GM18861 (cell line): ENCODE measurements at regions not wholly inside any gene's neighbourhood (a gene's known extent, or its start where the extent isn't known, plus 50 kb on each side); places are given as distances from the start of the nearest gene placed in this dataset.
"Not testable (repeated sequence)": the region's sequence is repeated elsewhere in the genome, so short reads cannot be mapped to it uniquely, and the experiment has no call there.

Source experiments
- ATAC-seq: cut with Tn5 transposase; IDR thresholded peaks from one replicate; pipeline ENCODE4 v1.9.1; 2021; ENCODE audit not compliant: unreplicated experiment

DNA sequence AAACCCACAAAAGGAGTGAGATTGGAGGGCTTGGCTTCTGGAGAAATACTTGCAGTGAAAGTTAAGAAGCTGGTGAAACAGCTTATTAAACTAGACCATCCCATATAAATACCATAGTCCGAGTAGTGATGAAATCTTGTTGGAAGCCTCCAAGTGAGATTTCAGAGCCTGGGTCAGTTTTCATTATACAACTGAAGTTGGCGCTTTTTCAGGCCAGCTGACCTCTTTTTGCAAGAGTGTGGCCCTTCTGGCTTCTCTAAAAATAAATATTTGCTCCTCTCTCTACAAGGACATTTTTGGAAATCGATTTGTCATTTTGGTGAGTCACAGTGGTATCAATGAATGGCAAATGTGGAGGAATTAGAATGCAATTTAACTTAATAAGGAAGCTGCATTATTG, 51.2 kb upstream of the THRB start:
- ATAC-seq, result no peak

DNA sequence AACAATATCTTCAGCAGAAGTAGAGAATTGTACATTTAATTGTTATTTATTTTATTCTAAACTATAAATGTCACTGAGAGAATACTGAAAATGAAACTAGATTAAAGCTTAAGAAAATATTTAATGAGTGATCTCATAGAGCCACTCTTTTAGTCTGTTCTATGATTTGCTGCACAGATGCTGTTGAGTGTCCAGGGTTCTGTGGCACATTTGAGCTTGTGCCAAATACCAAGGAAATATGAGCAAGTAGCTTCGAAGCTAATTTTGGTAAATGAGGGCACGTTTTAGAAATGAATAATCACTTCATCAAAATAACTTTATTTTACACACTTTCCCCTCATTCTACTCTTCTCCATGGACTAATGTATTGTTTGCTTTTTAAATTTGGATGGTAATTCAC, 53.6 kb upstream of the THRB start:
- ATAC-seq, result no peak

DNA sequence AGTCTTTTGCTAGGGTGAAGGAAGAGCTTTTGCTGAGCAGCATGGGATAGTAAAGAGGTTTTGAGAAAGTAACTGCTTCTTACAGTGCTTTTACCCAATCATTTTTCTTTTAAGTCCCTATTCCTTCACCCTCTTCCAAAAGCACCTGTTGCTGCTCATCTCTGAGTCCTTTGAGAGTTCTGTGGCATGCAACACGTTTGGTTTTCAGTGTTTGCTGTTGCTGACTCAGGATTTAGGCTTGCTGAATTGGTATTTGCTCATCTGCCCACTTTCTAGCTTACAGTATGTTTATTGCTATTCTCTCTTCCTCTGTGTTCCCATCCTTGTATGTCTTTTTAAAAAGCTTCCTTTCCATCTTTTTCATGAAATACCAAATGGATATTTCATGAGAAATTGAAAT, 55.9 kb upstream of the THRB start:
- no peak for ATAC-seq

DNA sequence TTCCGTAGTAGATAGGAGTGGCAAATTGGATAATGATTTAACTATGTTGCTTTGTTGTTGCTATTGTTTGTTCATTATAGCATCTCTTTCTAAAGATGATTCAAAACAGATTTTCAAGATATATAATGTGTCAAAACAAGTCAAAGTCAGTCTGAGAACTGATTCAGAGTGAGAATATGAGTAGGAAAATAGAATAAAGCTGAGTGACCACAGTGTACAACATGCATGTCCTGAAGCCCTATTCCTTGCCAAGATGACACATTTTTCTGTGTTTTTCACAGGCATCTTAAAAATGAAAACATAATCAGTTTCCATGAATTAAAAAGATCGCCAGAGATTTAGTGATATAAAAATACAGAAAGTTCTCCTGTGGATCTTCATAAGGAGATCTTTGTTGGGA, 57.0 kb upstream of the THRB start:
- ATAC-seq, result no peak

DNA sequence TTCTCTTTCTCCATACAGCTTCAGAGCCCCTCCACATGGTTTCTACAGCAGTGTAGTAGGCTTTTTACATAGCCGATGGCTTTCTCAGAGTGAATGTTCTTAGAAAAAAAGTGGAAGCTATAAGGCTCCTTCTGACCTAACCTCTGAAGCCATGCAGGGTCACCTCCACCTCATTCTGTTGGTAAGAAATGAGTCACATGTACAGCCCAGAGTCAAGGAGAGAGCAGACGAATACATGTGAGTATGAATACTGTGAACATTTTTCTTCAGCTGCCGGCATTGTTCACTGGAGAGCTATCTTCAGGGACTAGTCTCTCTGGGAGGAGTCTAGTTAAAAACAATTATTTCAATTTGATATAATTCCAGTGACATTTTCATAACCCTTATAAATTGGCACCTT, 68.2 kb upstream of the THRB start:
- peak; percentile 95 for ATAC-seq

DNA sequence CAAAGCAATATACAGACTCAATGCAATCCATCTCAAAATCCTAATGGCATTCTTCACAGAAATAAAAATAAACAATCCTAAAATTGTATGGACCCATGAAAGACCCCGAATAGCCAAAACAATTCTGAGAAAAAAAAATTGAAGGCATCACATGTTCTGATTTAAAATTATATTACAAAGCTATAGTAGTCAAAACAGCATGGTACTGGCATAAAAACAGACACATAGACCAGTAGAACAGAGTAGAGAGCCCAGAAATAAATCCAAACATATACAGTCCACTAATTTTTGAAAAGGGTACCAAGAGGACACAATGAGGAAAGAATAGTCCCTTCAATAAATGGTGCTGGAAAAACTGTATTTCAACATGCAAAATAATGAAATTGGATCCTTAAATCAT, 70.4 kb upstream of the THRB start:
- no peak for ATAC-seq

DNA sequence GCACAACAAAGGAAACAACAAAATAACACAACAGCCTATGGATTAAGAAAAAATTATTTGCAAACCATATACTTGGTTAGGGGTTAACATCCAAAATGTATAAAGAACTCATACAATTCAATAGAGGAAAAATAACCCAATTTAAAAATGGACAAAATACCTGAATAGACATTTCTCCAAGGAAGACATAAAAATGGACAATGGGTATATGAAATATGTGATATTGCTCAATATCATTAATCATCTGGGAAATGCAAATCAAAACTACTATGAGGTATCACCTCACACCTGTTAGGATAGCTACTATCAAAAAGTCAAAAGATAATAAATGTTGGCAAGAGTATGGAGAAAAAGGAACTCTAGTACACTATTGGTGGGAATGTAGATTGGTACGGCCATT, 71.0 kb upstream of the THRB start:
- ATAC-seq, result no peak

DNA sequence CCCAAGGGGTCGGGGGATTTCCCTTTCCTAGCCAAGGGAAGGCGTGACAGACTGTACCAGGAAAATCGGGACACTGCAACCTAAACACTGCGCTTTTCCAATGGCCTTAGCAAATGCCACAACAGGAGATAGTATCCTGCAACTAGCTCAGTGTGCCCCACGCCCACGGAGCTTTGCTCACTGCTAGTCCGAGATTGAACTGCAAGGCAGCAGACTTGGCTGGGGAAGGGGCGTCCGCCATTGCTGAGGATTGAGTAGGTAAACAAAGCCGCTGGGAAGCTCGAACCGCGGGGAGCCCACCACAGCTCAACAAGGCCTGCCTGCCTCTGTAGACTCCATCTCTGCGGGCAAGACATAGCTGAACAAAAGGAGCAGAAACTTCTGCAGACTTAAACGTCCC, 72.3 kb upstream of the THRB start:
- ATAC-seq, result no peak

DNA sequence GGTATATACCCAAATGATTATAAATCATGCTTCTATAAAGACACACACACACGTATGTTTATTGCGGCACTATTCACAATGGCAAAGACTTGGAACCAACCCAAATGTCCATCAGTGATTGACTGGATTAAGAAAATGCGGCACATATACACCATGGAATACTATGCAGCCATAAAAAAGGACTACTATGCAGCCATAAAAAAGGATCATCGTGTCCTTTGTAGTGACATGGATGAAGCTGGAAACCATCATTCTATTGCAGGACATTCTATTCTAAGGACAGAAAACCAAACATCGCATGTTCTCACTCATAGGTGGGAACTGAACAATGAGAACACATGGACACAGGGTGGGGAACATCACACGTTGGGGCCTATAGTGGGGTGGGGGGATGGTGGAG, 77.8 kb upstream of the THRB start:
- ATAC-seq, result not testable (repeated sequence)

DNA sequence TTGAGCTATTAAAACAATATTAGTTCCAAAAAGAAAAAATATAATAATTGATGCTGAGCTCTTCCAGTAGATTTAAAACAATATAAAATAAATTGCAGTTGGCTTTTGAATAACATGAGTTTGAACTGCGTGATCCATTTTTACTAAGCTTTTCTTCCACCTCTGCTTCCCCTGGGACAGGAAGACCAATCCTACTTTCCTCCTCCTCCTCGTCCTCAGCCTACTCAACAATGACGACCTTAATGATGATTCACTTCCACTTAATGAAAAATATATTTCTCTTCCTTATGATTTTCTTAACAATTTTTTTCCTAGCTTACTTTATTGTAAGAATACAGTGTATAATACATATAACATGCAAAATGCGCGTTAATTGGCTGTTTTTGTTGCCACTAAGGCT, 78.9 kb upstream of the THRB start:
- ATAC-seq, result no peak

DNA sequence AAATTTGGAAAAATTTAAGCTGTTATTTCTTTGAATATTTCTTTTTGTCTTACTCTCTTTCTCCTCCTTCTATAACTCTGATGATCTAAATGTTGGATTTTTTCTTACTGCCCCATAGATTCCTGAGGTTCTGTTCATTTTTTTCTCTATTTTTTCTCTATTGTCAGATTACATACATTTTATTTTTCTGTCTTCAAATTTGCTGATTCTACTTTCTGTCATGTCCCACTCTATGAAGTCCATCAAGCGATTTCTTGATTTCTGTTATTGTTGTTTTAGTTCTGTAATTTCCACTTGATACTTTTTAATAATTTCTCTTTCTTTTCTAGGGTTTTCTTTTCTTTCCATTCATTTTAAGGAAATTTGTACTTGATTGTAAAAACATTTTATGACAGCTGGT, 83.7 kb upstream of the THRB start:
- ATAC-seq, result no peak

DNA sequence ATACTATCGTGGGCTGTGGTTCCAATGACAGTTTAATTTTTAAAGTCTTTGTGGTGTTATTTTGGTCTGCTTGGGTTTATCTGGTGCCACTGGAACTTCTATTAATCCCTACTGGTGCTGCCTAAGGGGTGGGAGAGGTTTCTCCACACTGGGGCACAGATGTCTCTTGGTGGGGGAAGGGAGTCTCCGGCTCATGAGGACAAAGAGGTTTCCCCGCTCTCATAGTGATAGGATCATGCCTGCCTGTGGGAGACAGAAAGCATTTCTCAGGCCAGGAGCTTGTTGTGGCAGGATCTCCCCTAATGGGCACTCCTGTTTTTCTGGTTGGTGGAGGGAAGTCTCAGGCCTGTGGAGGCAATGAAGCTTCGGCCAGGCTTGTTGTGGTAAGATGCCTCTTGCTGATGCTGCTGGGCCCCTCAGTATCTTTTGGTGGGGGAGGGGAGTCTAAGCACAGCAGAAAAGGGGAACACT, 84.3 kb upstream of the THRB start:
- no peak for ATAC-seq

DNA sequence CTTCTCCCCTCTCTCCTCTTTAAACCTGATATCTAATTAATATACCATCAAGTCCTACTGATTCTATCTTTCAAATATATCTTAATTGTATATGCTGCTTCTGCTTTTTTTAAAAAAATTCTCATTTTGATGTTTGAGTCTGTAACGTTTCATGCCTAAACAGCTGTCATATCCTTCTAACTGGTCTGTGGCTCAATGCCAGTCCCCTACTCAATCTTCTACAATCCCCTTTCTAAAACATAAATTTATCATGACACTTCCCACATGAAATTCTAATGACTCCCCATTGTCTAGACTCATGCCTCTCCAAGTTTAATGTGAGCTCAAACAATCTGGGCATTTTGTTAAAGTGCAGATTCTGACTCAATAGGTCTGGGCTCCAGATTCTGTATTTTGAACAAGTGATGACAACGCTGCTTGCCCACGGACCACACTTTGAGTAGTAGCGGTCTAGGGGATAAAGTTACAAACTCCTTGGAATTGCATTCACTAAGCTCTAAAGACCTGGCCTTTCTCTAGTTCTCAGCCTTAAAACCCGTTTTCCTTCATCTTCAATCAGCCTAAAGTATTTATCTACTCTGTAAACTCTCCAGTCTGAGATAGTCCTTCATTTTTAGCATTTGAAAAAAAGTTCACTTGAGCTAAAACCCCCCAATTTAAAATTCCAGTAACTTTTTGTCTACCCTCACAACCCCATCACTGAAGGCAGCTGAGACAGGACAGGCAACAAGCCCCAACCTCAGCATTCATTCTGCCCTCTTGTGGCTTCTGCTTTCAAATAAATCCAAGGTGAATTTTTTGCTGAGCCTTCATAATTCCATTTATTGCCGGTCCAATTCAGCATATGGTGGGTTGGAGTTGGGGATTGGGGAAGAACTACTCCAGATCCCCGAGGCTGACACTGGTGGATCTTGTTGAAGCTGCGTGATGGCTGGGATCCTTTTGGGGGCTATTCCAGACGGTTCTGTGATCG, 88.1 kb upstream of the THRB start:
- no peak for ATAC-seq

DNA sequence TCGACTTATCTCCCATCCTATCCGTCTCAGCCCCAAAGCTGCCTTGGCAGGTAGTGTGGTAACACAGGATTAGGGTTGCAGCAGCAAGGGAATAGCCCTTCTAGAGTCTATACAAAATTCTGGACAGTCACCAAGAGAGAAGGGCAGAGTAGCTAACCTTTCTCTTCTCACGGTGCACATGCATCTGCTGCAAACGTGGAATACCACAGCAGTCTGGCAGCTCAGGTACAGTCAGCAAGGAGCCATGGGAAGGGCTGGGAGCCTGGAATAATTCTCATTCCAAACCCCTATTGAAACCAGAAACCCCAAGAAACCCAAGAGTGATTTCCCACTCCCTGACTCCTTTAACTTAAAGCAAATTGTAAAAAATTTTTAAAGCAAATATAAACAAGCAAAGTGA, 92.3 kb upstream of the THRB start:
- ATAC-seq, result no peak

DNA sequence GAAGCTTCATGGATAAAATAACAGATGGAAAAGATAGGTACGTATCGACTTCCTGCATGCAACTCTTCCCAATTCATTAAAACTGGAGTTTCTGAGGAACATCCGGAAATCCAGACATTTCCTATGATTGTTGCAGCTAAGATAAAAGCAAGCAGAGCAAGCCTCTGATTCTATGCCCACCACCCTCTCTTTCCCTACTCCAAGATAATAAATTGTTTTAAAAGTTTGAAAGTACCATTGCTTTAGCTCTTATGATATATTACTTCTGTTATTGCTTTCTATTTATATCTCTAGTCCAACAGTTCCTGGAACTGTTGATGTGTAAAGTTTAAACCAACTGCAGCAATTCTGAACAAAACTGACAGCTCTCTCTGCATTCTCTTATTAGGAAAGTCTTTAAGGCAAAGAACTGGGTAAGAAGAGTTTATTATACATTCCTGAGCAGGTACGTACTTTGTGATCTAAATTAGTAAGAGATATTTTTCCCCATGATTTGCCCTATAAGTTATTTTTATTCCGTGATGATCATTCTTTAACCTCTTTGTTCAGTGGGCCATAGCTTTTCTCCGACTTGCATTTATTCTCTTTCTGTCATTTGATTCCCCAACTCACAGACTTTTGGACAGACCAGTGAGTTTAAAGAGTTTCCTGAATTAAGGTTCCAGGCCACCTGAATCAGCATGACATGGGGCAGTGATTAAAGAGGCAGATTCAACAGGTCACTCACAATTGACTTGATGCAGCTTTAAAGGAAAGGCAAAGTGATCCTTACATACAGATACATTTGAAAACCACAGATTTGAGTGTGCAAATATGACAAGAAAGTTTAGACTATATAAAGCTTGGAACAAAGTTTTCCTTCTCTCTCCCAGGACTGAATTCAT, 94.2 kb upstream of the THRB start:
- no peak for ATAC-seq

DNA sequence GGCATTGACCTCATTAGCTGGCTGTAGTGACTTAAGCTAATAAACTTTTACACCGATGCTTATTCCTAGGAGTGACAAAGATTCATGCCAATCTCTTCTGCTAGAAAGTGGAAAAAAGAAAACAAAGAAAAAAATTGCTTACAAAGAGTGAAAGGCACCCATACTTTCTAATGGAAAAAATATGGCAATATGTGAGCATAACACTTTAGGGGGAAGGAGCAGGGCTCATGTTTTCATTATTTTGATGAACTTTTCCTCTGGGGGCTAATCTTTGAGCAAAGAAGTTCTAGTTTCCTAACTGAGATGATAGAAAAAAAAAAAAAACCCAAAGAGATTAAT, 94.8 kb upstream of the THRB start:
- ATAC-seq, result no peak

DNA sequence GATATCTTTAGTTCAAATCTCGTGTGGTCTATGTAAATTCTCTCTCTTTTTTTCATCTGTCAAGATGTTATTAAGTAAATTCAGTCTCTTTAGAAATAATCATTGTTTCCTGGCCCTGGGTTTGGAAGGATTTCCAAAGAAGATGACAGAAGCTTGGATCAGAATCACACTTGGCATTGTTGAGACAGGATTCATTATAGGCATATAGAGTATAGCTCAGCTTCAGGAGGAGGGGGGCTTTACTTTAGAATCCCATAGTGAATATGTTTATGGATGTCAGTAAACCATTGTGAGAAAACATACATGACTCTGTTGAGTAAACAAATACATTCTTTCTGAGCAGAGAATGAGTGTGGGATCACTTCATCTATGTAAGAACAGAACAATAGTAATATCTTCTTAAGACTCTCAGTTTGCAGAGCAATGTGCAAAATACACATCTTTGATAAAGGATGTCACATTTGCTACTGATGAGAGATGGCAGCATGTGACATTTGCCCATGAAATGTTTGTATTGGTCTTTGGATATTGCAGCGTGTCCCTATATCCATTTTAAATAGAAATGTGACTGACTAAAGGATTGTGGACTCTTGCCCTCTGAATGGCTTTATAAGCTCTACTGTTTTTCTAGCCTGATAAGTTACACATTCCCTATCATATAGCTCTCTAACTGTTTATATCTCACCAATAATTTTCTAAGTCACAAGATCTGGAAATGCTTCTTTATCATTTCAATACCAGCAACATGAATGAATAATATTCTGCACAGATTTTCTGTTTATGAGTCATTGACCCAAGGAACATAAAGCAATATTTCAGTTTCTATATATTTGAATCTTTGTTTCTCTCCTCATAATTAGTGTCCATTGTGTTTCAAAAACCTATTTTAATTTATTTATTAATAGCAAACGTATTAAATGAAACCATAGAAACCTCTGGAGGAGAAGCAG, 95.6 kb upstream of the THRB start:
- ATAC-seq, result no peak

DNA sequence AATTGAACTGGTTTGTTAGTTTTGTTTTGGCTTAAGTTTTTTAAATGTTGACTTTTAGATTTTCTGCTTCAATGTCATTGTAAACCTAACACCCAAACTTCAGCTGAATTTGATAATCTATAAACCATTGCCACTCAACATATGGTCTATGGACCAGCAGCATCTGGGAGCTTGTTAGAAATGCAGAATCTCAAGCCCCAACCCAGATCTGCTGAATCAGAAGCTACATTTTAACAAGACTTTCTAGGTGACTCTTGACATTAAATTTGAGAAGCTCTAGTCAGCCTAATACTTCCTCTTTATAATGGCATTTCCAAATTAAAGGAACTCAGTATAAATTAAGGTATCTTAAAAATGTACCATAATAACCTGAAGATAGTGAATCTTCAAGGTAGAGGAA, 96.5 kb upstream of the THRB start:
- ATAC-seq, result no peak

DNA sequence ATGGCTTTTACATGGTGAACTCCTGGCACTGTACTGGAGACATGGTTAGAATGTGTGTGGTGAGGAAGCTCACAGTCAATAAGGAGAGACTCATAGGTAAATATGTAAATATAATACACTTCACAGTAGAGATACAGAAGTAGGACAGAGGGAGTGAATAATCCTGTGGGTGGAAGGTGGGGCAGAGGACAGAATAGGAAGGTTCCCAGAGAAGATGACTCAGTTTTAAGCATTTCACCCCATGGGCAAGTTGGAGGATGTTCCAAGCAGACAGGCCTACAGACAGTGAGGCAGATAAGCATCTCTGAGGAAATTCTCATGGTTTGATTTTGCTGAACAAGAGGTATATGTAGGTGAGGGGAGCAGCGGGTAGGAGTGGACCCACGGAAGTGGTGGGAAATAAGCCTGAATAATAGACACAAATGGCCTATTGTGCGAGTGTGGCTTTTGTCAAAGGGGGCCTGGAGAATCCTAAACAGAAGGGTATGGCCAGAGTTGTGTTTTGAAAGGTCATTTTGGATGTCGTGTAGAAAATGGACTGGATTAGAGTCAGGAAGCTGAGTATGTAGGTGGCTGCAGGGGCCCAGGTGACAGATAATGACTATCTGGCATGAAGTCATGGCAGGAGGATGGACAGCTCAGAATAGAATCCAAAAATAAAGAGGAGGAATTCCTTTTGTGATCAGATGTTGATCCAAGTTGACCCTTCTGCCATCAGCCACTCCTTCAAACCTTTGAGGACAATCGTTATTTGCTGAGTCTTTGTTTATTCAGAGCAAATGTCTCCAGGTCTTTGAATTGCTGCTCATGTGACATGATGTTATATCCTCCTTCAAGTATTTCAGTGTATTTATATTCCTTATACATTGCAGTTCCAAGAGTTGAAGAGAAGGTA, 97.3 kb upstream of the THRB start:
- ATAC-seq, result no peak

DNA sequence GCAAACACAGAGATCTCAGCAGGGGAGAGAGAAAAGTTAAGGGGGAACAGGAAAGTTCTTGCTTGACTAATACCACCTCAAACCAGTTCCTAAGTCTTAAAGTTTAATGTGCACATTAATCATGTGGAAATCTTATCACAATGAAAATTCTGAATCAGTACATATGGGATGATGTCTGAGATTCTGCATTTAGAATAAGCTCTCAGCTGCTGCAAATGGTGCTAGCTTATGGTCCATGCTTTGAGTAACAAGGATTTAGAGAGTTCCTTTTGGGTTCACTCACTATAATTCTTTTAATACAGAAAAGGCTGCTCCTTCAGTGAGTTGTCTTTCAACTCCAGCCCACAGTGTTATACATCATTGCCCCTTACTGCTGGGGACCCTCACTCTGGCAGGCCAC, 99.5 kb upstream of the THRB start:
- no peak for ATAC-seq
